Vagina (tissue), 2 donors: ENCODE measurements at regions not wholly inside any gene's neighbourhood (a gene's known extent, or its start where the extent isn't known, plus 50 kb on each side); places are given as distances from the start of the nearest gene placed in this dataset.

Experiments used
- DNase-seq, 2 donors: peaks; one replicate each; pipeline ENCODE4 v3.0.0-alpha.2; 2017; ENCODE audit errors: extremely low spot score in 2 of 2
- H3K27ac ChIP-seq: fragments of 200-600 bp; sonication (generic); one replicate; pipeline ENCODE4 v1.5.1; 2019
- H3K27me3 ChIP-seq: fragments of 200-600 bp; sonication (generic); one replicate; pipeline ENCODE4 v1.5.1; 2019
- H3K36me3 ChIP-seq, 2 donors: fragments of 200-600 bp; sonication (generic); one replicate each; pipeline ENCODE4 v1.5.1; 2017 to 2019
- H3K4me1 ChIP-seq: fragments of 200-600 bp; sonication (generic); one replicate; pipeline ENCODE4 v1.5.1; 2019
- H3K4me3 ChIP-seq, 2 donors: fragments of 200-600 bp; sonication (generic); 1 replicate in 1 of 2; 2 replicates in 1 of 2; pipeline ENCODE4 v1.5.1; 2016 to 2019
- H3K9me3 ChIP-seq: fragments of 200-600 bp; sonication (generic); one replicate; pipeline ENCODE4 v1.5.1; 2019
- POLR2A ChIP-seq, 2 donors: fragments of 450-650 bp; IDR thresholded peaks; one replicate each; pipeline ENCODE4 v1.6.1; 2017; ENCODE audit warnings: antibody characterized with exemption in 2 of 2, mild to moderate bottlenecking in 2 of 2, moderate library complexity in 2 of 2
- POLR2AphosphoS5 ChIP-seq, 2 donors: sonication (generic); formaldehyde crosslinking; IDR thresholded peaks; one replicate each; pipeline ENCODE4 v1.9.0; 2017; ENCODE audit warnings: antibody characterized with exemption in 2 of 2, mild to moderate bottlenecking in 2 of 2, low read depth in 1 of 2; ENCODE audit not compliant: insufficient read depth in 1 of 2
- intact Hi-C: fragments of 100-400 bp; cut with DNase I; formaldehyde crosslinking; loops from one replicate; pipeline ENCODE4 v1.15.1; 2023
- TF ChIP-seq, protein P1 (sequence below), 3 experiments: fragments of 450-650 bp in 2 of 3; fragments of 200-600 bp in 1 of 3; sonication (generic) in 1 of 3; IDR thresholded peaks; one replicate each; pipeline ENCODE4 v1.5.1; 2017 to 2019; ENCODE audit warnings: antibody characterized with exemption in 3 of 3, mild to moderate bottlenecking in 2 of 3, moderate library complexity in 2 of 3

GRCh38 chr20:62557999-62558408 is 82.2 kb upstream of the GATA5 start:
- DNase-seq: no peak
- Histone ChIP-seq H3K27me3 (no peaks in the 10 kb centered on the region), H3K27ac (no peak overlapping the region), H3K36me3 (no peaks in the 10 kb centered on the region), H3K4me1 (no peaks in the 10 kb centered on the region), H3K9me3 (no peaks in the 10 kb centered on the region), H3K4me3 (no peak overlapping the region)
- TF ChIP-seq POLR2A (IDR thresholded peaks at IDR 0.05): no peak
- TF ChIP-seq, protein P1, sequence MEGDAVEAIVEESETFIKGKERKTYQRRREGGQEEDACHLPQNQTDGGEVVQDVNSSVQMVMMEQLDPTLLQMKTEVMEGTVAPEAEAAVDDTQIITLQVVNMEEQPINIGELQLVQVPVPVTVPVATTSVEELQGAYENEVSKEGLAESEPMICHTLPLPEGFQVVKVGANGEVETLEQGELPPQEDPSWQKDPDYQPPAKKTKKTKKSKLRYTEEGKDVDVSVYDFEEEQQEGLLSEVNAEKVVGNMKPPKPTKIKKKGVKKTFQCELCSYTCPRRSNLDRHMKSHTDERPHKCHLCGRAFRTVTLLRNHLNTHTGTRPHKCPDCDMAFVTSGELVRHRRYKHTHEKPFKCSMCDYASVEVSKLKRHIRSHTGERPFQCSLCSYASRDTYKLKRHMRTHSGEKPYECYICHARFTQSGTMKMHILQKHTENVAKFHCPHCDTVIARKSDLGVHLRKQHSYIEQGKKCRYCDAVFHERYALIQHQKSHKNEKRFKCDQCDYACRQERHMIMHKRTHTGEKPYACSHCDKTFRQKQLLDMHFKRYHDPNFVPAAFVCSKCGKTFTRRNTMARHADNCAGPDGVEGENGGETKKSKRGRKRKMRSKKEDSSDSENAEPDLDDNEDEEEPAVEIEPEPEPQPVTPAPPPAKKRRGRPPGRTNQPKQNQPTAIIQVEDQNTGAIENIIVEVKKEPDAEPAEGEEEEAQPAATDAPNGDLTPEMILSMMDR (IDR thresholded peaks at IDR 0.05): no peak
- no peak for TF ChIP-seq POLR2AphosphoS5 (IDR thresholded peaks at IDR 0.05; ENCODE audit: insufficient read depth in 1 of 2, low read depth in 1 of 2)
- intact Hi-C loops: no loop called here

- H3K4me3 ChIP-seq: no peak overlapping the region
- no peak overlapping the region for H3K27ac ChIP-seq
- no peak for DNase-seq
- TF ChIP-seq, protein P1 (IDR thresholded peaks at IDR 0.05): no peak
- TF ChIP-seq POLR2AphosphoS5 (IDR thresholded peaks at IDR 0.05; ENCODE audit: insufficient read depth in 1 of 2, low read depth in 1 of 2): no peak
- TF ChIP-seq POLR2A (IDR thresholded peaks at IDR 0.05): no peak
- H3K9me3 ChIP-seq: no peaks in the 10 kb centered on the region
- no peaks in the 10 kb centered on the region for H3K36me3 ChIP-seq
- intact Hi-C loops: no loop called here
- no peaks in the 10 kb centered on the region for H3K4me1 ChIP-seq
- no peaks in the 10 kb centered on the region for H3K27me3 ChIP-seq
Measured at GRCh38 chr20:62558779-62559178, 83.0 kb upstream of the GATA5 start.

- DNase-seq: no peak
- Histone ChIP-seq H3K27me3 (no peaks in the 10 kb centered on the region), H3K27ac (no peak overlapping the region), H3K4me3 (no peak overlapping the region), H3K4me1 (no peaks in the 10 kb centered on the region), H3K9me3 (no peaks in the 10 kb centered on the region), H3K36me3 (no peaks in the 10 kb centered on the region)
- TF ChIP-seq POLR2AphosphoS5 (IDR thresholded peaks at IDR 0.05; ENCODE audit: insufficient read depth in 1 of 2, low read depth in 1 of 2) (no peak), POLR2A (IDR thresholded peaks at IDR 0.05) (no peak)
- TF ChIP-seq, protein P1 (IDR thresholded peaks at IDR 0.05): no peak
- intact Hi-C loops: no loop called here
Measured at GRCh38 chr20:62560162-62560561, 82.1 kb upstream of the SLCO4A1 start.

DNA sequence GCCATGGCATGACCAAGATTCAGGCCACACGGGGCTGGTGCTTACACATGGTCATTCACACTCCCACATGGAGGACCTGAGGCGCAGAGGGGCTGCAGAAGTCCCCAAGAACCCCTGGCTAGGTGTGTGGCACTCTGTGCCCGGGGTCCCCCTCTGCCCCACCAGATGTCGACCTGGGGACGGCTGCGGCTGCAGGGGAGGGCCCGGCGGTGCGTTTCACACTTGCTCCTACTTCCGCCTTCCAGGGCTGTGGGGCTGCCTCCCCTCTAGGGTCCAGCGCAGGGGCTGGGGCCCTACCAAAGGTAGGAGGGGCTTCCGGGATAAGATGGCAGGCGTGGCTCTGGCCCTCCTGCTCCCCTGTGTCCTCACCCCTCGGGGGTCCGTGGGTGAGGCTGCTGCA is 81.1 kb upstream of the SLCO4A1 start:
- intact Hi-C loops: no loop called here
- no peaks in the 10 kb centered on the region for H3K27me3 ChIP-seq
- no peak for TF ChIP-seq POLR2AphosphoS5 (IDR thresholded peaks at IDR 0.05; ENCODE audit: insufficient read depth in 1 of 2, low read depth in 1 of 2)
- TF ChIP-seq, protein P1 (IDR thresholded peaks at IDR 0.05): no peak
- TF ChIP-seq POLR2A (IDR thresholded peaks at IDR 0.05): no peak

DNA sequence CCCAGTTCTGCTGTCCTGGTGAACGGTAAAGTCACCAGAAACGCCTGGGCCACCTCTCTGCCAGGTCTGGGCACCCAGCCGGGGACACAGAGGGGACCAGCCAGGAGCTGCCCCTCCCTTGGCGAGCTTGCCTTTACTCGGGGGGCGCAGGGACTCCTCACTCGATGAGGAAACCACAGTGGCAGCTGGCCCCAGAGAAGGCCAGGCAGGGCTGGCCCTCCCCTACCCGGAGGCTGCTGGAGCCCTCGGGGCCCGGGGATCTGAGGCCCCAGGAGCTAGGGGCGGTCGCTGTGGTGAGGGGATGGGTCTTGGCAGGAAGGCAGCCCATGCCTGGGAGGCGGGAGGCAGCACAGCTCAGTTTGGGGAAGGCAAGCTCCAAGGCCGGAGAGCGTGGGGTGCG is 80.4 kb upstream of the SLCO4A1 start:
- no peak for DNase-seq
- Histone ChIP-seq H3K4me1 (no peaks in the 10 kb centered on the region), H3K36me3 (no peaks in the 10 kb centered on the region), H3K4me3 (no peak overlapping the region), H3K27me3 (no peaks in the 10 kb centered on the region), H3K27ac (no peak overlapping the region), H3K9me3 (no peaks in the 10 kb centered on the region)
- intact Hi-C loops: loop anchor here (2.0 kb wide), 1 partner anchor 57 kb away; no protein-coding TSS in a partner anchor
- TF ChIP-seq, protein P1 (IDR thresholded peaks at IDR 0.05): no peak
- no peak for TF ChIP-seq POLR2A (IDR thresholded peaks at IDR 0.05)
- no peak for TF ChIP-seq POLR2AphosphoS5 (IDR thresholded peaks at IDR 0.05; ENCODE audit: insufficient read depth in 1 of 2, low read depth in 1 of 2)

More for the DNA sequence above, 81.1 kb upstream of the SLCO4A1 start:
- no peak overlapping the region for H3K4me3 ChIP-seq
- H3K27ac ChIP-seq: no peak overlapping the region
- DNase-seq: no peak
- no peaks in the 10 kb centered on the region for H3K4me1 ChIP-seq
- no peaks in the 10 kb centered on the region for H3K9me3 ChIP-seq
- no peaks in the 10 kb centered on the region for H3K36me3 ChIP-seq
